ENCODE measurements at regions not wholly inside any gene's neighbourhood (a gene's known extent, or its start where the extent isn't known, plus 50 kb on each side); places are given as distances from the start of the nearest gene placed in this dataset.

DNA sequence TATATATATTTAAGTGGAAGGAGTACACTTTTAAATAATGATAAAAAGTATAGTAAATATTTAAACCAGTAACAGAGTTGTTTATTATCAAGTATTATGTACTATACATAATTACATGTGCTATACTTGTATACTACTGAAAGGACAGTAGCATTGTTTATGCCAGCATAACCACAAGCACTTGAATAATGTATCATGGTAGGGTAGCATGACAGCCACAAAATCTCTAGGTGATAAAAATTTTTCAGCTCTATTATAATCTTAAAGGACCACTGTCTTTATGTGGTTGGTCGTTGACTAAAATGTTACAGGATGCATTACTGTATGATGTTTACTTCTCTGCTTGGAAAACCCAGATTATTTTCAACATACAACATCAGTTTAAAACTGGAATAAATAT is 349.2 kb downstream of the CASP12 start:
- H3K9ac ChIP-seq (ENCODE audit: low read length), result no peak overlapping the region
- DNase-seq (no peak), ATAC-seq (no peak)
- H3F3A ChIP-seq (ENCODE audit: low read length, unreplicated experiment), result no peaks in the 10 kb centered on the region
- no peaks in the 10 kb centered on the region for H3K27me3 ChIP-seq (ENCODE audit: low read length)
- TF ChIP-seq, protein P1, sequence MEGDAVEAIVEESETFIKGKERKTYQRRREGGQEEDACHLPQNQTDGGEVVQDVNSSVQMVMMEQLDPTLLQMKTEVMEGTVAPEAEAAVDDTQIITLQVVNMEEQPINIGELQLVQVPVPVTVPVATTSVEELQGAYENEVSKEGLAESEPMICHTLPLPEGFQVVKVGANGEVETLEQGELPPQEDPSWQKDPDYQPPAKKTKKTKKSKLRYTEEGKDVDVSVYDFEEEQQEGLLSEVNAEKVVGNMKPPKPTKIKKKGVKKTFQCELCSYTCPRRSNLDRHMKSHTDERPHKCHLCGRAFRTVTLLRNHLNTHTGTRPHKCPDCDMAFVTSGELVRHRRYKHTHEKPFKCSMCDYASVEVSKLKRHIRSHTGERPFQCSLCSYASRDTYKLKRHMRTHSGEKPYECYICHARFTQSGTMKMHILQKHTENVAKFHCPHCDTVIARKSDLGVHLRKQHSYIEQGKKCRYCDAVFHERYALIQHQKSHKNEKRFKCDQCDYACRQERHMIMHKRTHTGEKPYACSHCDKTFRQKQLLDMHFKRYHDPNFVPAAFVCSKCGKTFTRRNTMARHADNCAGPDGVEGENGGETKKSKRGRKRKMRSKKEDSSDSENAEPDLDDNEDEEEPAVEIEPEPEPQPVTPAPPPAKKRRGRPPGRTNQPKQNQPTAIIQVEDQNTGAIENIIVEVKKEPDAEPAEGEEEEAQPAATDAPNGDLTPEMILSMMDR (conservative IDR thresholded peaks at IDR 0.05; ENCODE audit: low read depth, low read length), result no peak
- TF ChIP-seq EZH2 (IDR thresholded peaks at IDR 0.05; ENCODE audit: low read length, unreplicated experiment) (no peak), EZH2phosphoT487 (IDR thresholded peaks at IDR 0.05; ENCODE audit: borderline replicate concordance, low read length) (no peak)
- H2AFZ ChIP-seq (ENCODE audit: low read length), result no peak overlapping the region
- POLR2A ChIA-PET (ENCODE audit: unreplicated experiment), result no interaction called here
- CTCF ChIA-PET, result no interaction called here
- no peak overlapping the region for H3K4me2 ChIP-seq (ENCODE audit: low read length)
- intact Hi-C loops (cut with micrococcal nuclease), result no loop called here
- H3K4me3 ChIP-seq (ENCODE audit: low read length), result no peak overlapping the region
- H3K36me3 ChIP-seq (ENCODE audit: low read depth, low read length), result no peaks in the 10 kb centered on the region
- H3K9me2 ChIP-seq (replicated peaks; ENCODE audit: low read length), result no peaks in the 10 kb centered on the region
- no peaks in the 10 kb centered on the region for H4K20me1 ChIP-seq (ENCODE audit: low read length)
- no peak overlapping the region for H3K27ac ChIP-seq (ENCODE audit: low read length)
- H3K4me1 ChIP-seq (ENCODE audit: insufficient read depth, low read length), result no peaks in the 10 kb centered on the region
- no peaks in the 10 kb centered on the region for H3K9me3 ChIP-seq (ENCODE audit: low read length)
- no TSS peak for BruUV-seq (replicated peaks)
- no peaks in the 10 kb centered on the region for H3K79me2 ChIP-seq (ENCODE audit: low read length)

DNA sequence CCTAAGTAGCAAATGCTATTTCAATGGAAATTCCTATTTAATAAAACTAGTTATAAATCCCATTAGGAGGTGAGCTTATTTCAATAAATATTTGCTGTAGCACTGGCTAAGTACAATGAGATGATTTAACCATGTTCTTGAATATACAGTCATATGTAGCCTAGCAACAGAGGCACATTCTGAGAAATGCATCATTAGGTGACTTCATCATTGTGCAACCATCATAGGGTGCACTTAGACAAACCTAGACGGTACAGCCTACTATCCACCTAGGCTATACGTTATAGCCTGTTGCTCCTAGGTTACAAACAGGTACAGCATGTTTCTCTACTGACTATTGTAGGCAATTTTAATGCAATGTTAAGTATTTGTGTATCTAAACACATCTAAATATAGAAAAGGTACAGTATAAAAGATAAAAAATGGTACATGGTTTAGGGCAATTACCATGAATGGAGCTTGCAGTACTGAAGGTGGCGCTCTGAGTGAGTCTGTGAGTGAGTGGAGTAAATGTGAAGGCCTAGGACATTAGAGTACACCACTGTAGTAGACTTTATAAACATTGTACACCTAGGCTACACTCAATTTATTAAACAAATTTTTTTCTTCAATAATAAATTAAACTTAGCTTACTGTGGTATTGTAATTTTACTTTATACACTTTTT is 350.1 kb downstream of the CASP12 start:
- Histone ChIP-seq H3K4me2 (ENCODE audit: low read length) (no peak overlapping the region), H2AFZ (ENCODE audit: low read length) (no peak overlapping the region), H3K36me3 (ENCODE audit: low read depth, low read length) (no peaks in the 10 kb centered on the region), H3K4me1 (ENCODE audit: insufficient read depth, low read length) (no peaks in the 10 kb centered on the region), H3K4me3 (ENCODE audit: low read length) (no peak overlapping the region), H3K9ac (ENCODE audit: low read length) (no peak overlapping the region), H4K20me1 (ENCODE audit: low read length) (no peaks in the 10 kb centered on the region), H3F3A (ENCODE audit: low read length, unreplicated experiment) (no peaks in the 10 kb centered on the region), H3K27me3 (ENCODE audit: low read length) (no peaks in the 10 kb centered on the region), H3K79me2 (ENCODE audit: low read length) (no peaks in the 10 kb centered on the region), H3K27ac (ENCODE audit: low read length) (no peak overlapping the region), H3K9me3 (ENCODE audit: low read length) (no peaks in the 10 kb centered on the region), H3K9me2 (replicated peaks; ENCODE audit: low read length) (no peaks in the 10 kb centered on the region)
- no peak for TF ChIP-seq EZH2phosphoT487 (IDR thresholded peaks at IDR 0.05; ENCODE audit: borderline replicate concordance, low read length)
- TF ChIP-seq EZH2 (IDR thresholded peaks at IDR 0.05; ENCODE audit: low read length, unreplicated experiment), result no peak
- TF ChIP-seq, protein P1 (conservative IDR thresholded peaks at IDR 0.05; ENCODE audit: low read depth, low read length), result peak; percentile 55
- ChIA-PET POLR2A (ENCODE audit: unreplicated experiment) (no interaction called here), CTCF (no interaction called here)
- intact Hi-C loops (cut with micrococcal nuclease), result no loop called here
- ATAC-seq (no peak), DNase-seq (no peak)
- no TSS peak for BruUV-seq (replicated peaks)

DNA sequence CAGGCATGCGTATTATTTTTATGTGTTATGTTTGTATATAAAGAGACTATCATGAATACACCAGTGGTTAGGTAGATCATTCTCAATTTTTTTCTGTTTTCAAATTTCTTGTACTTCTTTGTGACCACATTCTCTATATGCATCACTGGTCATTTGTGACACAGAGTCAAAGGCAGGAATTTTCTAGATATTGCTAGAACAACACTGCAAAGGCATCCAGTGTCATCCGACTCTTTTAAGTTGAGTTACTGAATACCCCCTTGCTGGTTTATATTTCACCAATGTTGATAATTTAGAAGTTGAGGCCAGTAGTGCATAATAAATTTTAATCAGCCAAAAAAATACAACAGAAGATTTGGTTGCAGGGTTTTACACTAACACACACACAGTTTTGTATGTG is 351.8 kb downstream of the CASP12 start:
- no peaks in the 10 kb centered on the region for H3K4me1 ChIP-seq (ENCODE audit: insufficient read depth, low read length)

More for the DNA sequence above, 351.8 kb downstream of the CASP12 start:
- Histone ChIP-seq H4K20me1 (ENCODE audit: low read length) (no peaks in the 10 kb centered on the region), H3F3A (ENCODE audit: low read length, unreplicated experiment) (no peaks in the 10 kb centered on the region), H3K4me3 (ENCODE audit: low read length) (no peak overlapping the region), H3K9me3 (ENCODE audit: low read length) (no peaks in the 10 kb centered on the region), H3K79me2 (ENCODE audit: low read length) (no peaks in the 10 kb centered on the region), H3K9me2 (replicated peaks; ENCODE audit: low read length) (no peaks in the 10 kb centered on the region), H3K9ac (ENCODE audit: low read length) (no peak overlapping the region), H3K36me3 (ENCODE audit: low read depth, low read length) (no peaks in the 10 kb centered on the region), H3K4me2 (ENCODE audit: low read length) (no peak overlapping the region), H3K27ac (ENCODE audit: low read length) (no peak overlapping the region), H2AFZ (ENCODE audit: low read length) (no peak overlapping the region), H3K27me3 (ENCODE audit: low read length) (no peaks in the 10 kb centered on the region)
- DNase-seq, result no peak
- no peak for ATAC-seq
- no TSS peak for BruUV-seq (replicated peaks)
- ChIA-PET POLR2A (ENCODE audit: unreplicated experiment) (no interaction called here), CTCF (no interaction called here)
- TF ChIP-seq, protein P1 (conservative IDR thresholded peaks at IDR 0.05; ENCODE audit: low read depth, low read length), result no peak
- TF ChIP-seq EZH2 (IDR thresholded peaks at IDR 0.05; ENCODE audit: low read length, unreplicated experiment) (no peak), EZH2phosphoT487 (IDR thresholded peaks at IDR 0.05; ENCODE audit: borderline replicate concordance, low read length) (no peak)
- intact Hi-C loops (cut with micrococcal nuclease), result no loop called here

Measured in PC-3 (cell line).